LNCaP clone FGC (cell line): ENCODE measurements at regions not wholly inside any gene's neighbourhood (a gene's known extent, or its start where the extent isn't known, plus 50 kb on each side); places are given as distances from the start of the nearest gene placed in this dataset.

Experiments used
- DNase-seq: peaks from one replicate; pipeline ENCODE4 v3.0.0-alpha.2; 2011; ENCODE audit warnings: low read depth
- H3K4me3 ChIP-seq: 2 replicates; pipeline ENCODE4 v1.5.1; 2011; ENCODE audit warnings: mild to moderate bottlenecking, low read depth, low read length, control low read depth
- TF ChIP-seq, protein P1 (sequence below): IDR thresholded peaks from 2 replicates; pipeline ENCODE4 v1.5.1; 2012; ENCODE audit warnings: mild to moderate bottlenecking; ENCODE audit not compliant: control insufficient read depth, insufficient read depth; ENCODE audit errors: extremely low read depth

DNA sequence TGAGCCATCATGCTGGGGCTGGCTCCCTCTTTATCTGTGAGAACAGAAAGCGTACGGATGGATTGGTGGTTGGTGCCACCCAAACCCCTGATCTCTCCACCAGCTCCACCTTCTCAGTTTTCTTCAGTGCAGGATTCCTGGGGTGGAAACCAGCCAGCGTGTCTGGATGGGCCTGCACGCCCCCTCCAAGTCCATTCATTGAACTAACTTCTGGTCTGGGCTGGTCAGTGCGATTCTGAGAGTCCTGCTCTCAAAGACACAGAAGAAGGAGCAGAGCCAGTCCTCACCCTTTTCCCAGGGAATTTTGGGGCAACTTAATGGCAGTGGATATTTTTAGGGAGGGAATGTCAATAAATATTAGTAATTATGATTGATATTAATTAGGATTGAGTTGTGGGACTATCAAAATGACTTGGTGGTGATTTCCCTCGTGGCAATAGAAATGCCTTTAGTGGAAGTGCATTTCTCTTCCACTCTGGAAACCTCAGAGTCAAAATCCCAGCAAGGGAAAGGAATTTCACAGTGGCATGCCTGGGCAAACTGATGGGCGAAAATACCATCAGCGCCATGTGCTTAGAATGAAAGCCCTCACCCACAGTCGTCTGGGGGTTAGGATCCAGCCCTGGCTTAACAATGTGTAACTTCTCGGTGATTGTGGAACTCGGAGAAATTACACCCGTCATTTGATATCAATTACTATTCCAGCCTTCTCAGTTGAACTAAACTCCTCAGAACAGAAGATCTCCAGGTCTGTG is 69.3 kb upstream of the EEPD1 start:
- TF ChIP-seq, protein P1, sequence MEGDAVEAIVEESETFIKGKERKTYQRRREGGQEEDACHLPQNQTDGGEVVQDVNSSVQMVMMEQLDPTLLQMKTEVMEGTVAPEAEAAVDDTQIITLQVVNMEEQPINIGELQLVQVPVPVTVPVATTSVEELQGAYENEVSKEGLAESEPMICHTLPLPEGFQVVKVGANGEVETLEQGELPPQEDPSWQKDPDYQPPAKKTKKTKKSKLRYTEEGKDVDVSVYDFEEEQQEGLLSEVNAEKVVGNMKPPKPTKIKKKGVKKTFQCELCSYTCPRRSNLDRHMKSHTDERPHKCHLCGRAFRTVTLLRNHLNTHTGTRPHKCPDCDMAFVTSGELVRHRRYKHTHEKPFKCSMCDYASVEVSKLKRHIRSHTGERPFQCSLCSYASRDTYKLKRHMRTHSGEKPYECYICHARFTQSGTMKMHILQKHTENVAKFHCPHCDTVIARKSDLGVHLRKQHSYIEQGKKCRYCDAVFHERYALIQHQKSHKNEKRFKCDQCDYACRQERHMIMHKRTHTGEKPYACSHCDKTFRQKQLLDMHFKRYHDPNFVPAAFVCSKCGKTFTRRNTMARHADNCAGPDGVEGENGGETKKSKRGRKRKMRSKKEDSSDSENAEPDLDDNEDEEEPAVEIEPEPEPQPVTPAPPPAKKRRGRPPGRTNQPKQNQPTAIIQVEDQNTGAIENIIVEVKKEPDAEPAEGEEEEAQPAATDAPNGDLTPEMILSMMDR: no peak
- H3K4me3 ChIP-seq: no peak overlapping the region
- DNase-seq: no peak

DNA sequence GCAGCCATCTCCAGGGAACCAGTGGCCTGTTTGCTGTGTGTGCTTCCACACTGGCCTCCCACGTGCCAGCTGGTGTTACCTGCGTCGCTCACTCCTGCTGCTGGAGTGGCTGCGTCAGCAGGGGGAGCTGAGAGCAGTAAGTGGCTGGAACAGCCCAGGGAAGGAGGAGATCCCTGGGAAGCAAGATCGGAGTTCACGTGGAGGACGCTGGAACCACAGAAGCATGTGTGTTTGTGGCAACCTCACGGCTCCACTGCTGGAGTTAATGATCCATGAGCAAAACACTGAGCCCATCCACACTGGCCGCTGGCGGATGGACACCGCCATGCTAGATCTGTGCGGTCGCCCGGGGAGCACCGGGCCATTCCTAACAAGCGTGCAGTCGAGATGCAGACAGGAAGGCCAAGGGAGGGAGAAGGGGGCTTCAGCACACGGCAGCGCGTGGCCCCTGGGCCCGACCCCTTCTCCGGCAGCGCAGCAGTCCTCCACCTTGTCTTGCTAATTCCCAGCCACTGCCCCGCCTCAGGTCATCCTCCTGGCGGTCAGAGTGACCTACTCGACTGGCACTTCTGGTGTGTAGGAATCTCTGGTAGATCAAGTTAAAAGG is 68.5 kb upstream of the EEPD1 start:
- TF ChIP-seq, protein P1: peak; percentile 62
- peak; percentile 8 for DNase-seq
- no peak overlapping the region for H3K4me3 ChIP-seq

DNA sequence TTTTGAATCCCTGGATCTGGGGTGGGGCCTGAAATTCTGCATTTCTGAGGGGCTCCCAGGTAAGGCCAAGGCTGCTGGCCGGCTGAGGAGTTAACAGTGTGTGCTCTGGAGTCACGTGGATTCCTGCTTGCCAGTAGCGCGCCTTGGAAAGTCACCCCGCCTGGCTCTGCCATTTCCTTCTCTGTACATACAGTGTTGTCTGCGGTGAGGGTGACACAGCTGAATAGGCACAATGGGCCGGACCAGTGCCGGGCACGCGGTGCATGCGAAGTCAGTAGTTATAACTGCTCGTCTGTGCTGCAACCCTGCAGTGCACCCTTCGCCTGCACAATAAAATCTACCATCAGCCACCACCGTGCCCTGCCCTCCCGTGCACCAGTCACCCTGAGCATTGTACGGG is 68.0 kb upstream of the EEPD1 start:
- TF ChIP-seq, protein P1: no peak
- no peak for DNase-seq
- no peak overlapping the region for H3K4me3 ChIP-seq

DNA sequence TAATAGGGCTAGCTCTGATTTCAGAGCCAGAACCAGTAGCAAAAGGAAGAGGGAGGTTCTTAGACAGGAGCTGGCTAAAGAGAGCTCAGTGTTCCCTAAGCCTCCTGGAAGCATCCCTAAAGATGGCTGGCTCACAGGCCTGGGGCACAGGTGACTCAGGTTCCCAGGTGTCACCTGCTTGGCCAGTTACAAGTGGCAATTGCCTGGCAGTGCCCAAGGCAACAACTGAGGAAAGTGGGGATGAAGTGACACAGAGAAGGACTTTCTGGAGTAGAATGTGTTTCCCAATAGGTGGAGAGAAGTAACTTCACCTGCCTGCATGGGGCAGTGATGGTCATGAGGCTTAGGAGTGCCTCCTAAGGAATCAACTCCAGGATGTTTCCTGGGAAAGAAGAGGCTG is 66.5 kb upstream of the EEPD1 start:
- no peak for DNase-seq
- TF ChIP-seq, protein P1: no peak

DNA sequence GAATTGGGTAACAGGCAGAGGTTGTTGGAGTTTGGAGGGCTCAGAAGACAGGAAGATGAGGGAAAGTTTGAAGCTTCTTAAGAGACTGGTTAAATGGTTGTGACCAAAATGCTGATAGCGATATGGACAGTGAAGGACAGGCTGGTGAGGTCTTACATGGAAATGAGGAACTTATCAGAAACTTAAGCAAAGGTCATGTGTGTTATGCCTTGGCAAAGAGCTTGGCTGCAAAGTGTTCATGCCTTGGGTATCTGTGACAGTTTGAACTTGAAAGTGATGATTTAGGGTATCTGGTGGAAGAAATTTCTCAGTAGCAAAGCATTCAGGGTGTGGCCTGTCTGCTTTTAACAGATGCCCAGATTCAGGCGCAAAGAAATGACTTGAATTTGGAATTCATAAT is 64.5 kb upstream of the EEPD1 start:
- no peak for DNase-seq
- H3K4me3 ChIP-seq: no peak overlapping the region
- TF ChIP-seq, protein P1: no peak

More for the DNA sequence above, 66.5 kb upstream of the EEPD1 start:
- H3K4me3 ChIP-seq: no peak overlapping the region

DNA sequence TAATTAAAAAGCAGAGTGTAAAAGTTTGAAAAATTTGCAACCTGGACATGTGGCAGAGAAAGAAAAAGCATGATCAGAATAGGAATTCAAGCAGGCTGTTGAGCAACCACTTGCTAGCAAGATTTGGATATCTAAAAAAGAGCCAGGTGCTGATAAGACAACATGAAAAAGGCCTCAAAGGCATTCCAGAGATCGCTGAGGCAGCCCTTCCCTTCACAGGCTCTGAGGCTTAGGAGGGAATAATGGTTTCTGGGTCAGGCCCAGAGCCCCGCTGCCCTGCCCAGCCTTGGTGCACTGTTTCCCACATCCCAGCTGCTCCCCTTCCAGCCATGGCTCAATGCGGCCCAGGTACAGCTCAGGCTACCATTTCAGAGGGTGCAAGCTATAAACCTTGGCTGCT is 64.1 kb upstream of the EEPD1 start:
- TF ChIP-seq, protein P1: no peak
- H3K4me3 ChIP-seq: no peak overlapping the region
- DNase-seq: no peak
